ACC112 (cell line): ENCODE measurements at regions not wholly inside any gene's neighbourhood (a gene's known extent, or its start where the extent isn't known, plus 50 kb on each side); places are given as distances from the start of the nearest gene placed in this dataset.

ENCODE experiments used
- H2AFZ ChIP-seq: fragments of 200-600 bp; sonication (generic); one replicate; pipeline ENCODE4 v1.6.0; 2017; ENCODE audit warnings: antibody characterized with exemption, low read length; ENCODE audit not compliant: unreplicated experiment
- H3K27ac ChIP-seq: fragments of 200-600 bp; sonication (generic); 2 replicates; pipeline ENCODE4 v1.5.1; 2014; ENCODE audit warnings: low read depth, mild to moderate bottlenecking, antibody characterized with exemption, low read length, moderate library complexity
- H3K27me3 ChIP-seq: fragments of 200-600 bp; sonication (generic); 2 replicates; pipeline ENCODE4 v1.6.1; 2014; ENCODE audit warnings: mild to moderate bottlenecking, antibody characterized with exemption, low read length, moderate library complexity, mixed read lengths; ENCODE audit not compliant: insufficient read depth
- H3K36me3 ChIP-seq: fragments of 200-600 bp; sonication (generic); 2 replicates; pipeline ENCODE4 v1.6.1; 2016; ENCODE audit warnings: mild to moderate bottlenecking, antibody characterized with exemption, low read length, moderate library complexity, mixed read lengths; ENCODE audit not compliant: insufficient read depth
- H3K4me1 ChIP-seq: fragments of 200-600 bp; sonication (generic); one replicate; pipeline ENCODE4 v1.6.1; 2016; ENCODE audit warnings: low read length, mixed read lengths; ENCODE audit not compliant: insufficient read depth, unreplicated experiment, control insufficient read depth
- H3K4me3 ChIP-seq: fragments of 200-600 bp; sonication (generic); 2 replicates; pipeline ENCODE4 v1.5.1; 2014; ENCODE audit warnings: mild to moderate bottlenecking, low read depth, low read length
- H3K79me2 ChIP-seq: fragments of 200-600 bp; sonication (generic); one replicate; pipeline ENCODE4 v1.6.0; 2016; ENCODE audit warnings: low read length; ENCODE audit not compliant: control insufficient read depth, unreplicated experiment, insufficient read depth

GRCh38 chr12:19794116-19794515 is 354.8 kb downstream of the AEBP2 start:
- Histone ChIP-seq H3K4me3 (no peak overlapping the region), H2AFZ (no peak overlapping the region), H3K27ac (no peak overlapping the region), H3K79me2 (no peaks in the 10 kb centered on the region), H3K27me3 (no peaks in the 10 kb centered on the region), H3K36me3 (no peaks in the 10 kb centered on the region), H3K4me1 (no peaks in the 10 kb centered on the region)

GRCh38 chr12:19799216-19799615 is 359.9 kb downstream of the AEBP2 start:
- no peaks in the 10 kb centered on the region for H3K27me3 ChIP-seq
- H3K4me1 ChIP-seq = no peaks in the 10 kb centered on the region
- no peak overlapping the region for H3K4me3 ChIP-seq
- no peak overlapping the region for H3K27ac ChIP-seq
- H2AFZ ChIP-seq = no peak overlapping the region
- no peaks in the 10 kb centered on the region for H3K79me2 ChIP-seq
- no peaks in the 10 kb centered on the region for H3K36me3 ChIP-seq

GRCh38 chr12:19799895-19800602 is 360.8 kb downstream of the AEBP2 start:
- no peaks in the 10 kb centered on the region for H3K4me1 ChIP-seq
- no peaks in the 10 kb centered on the region for H3K27me3 ChIP-seq
- no peaks in the 10 kb centered on the region for H3K79me2 ChIP-seq
- no peak overlapping the region for H3K4me3 ChIP-seq
- H3K36me3 ChIP-seq = no peaks in the 10 kb centered on the region
- H3K27ac ChIP-seq = no peak overlapping the region
- no peak overlapping the region for H2AFZ ChIP-seq

DNA sequence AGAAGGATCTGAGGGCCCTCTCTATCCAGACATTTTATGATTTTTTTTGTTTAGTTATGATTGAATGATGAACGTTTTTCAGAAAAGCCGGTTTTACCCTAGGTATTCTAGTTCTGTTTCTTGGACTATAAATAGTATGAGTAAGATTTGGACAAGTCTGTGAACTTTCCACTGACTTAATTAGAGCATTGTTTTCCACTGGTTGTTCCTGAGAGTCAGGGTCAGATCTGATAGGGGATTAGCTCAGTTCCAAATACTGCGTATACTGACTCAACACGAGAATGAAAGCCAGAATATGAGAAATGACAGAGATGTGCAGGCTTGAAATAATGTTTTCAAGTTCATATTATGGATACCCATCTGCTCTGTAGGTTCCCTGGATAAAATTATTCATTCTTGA is 361.6 kb downstream of the AEBP2 start:
- Histone ChIP-seq H3K27ac (no peak overlapping the region), H2AFZ (no peak overlapping the region)

DNA sequence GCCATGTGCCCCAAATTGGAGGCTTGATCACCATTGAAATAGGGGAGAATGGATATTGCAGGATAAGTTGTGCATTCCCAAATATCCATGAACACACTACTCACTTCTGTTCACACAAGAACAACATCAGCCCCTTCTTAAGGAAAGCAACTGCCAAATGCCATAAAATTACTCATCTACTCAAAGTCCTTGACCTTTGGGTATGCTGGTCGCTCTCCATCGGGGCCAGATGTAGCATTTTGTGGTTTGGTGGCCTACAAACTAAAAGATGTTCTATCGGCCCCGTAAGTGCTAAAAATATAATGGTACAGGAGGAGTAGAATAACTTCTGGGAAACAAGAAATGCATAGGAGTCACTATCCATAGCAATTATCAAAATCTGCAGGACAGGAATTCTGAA is 362.6 kb downstream of the AEBP2 start:
- Histone ChIP-seq H3K36me3 (no peaks in the 10 kb centered on the region), H2AFZ (no peak overlapping the region), H3K79me2 (no peaks in the 10 kb centered on the region), H3K27ac (no peak overlapping the region), H3K4me1 (no peaks in the 10 kb centered on the region), H3K4me3 (no peak overlapping the region), H3K27me3 (no peaks in the 10 kb centered on the region)

More for the DNA sequence above, 361.6 kb downstream of the AEBP2 start:
- Histone ChIP-seq H3K36me3 (no peaks in the 10 kb centered on the region), H3K79me2 (no peaks in the 10 kb centered on the region), H3K4me1 (no peaks in the 10 kb centered on the region), H3K4me3 (no peak overlapping the region), H3K27me3 (no peaks in the 10 kb centered on the region)

DNA sequence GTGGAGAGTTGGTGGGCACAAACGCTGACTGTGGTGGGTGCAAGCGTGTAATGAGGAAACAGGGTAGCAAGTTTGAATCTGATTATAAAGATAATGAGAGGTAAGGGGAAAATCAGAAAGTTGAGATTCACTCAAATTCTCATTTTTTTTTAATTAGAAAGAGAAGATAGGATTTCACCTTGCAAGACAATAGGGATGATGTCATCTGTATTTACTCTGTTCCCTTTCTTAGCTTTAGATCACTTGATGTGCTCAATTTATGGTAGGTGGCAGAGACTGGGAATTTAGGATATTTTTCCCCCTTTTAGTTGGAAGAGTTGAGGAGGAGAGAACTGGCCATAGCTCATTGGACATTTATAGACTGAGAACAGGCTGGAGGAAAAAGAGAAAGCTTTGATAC is 363.6 kb downstream of the AEBP2 start:
- no peaks in the 10 kb centered on the region for H3K79me2 ChIP-seq
- no peak overlapping the region for H2AFZ ChIP-seq
- no peak overlapping the region for H3K4me3 ChIP-seq
- H3K27ac ChIP-seq = no peak overlapping the region
- no peaks in the 10 kb centered on the region for H3K27me3 ChIP-seq
- H3K4me1 ChIP-seq = no peaks in the 10 kb centered on the region
- no peaks in the 10 kb centered on the region for H3K36me3 ChIP-seq

- Histone ChIP-seq H3K27ac (no peak overlapping the region), H3K4me1 (no peaks in the 10 kb centered on the region), H3K79me2 (no peaks in the 10 kb centered on the region), H3K27me3 (no peaks in the 10 kb centered on the region), H3K36me3 (no peaks in the 10 kb centered on the region), H3K4me3 (no peak overlapping the region), H2AFZ (no peak overlapping the region)
Observed at GRCh38 chr12:19804737-19805136, 365.4 kb downstream of the AEBP2 start.

DNA sequence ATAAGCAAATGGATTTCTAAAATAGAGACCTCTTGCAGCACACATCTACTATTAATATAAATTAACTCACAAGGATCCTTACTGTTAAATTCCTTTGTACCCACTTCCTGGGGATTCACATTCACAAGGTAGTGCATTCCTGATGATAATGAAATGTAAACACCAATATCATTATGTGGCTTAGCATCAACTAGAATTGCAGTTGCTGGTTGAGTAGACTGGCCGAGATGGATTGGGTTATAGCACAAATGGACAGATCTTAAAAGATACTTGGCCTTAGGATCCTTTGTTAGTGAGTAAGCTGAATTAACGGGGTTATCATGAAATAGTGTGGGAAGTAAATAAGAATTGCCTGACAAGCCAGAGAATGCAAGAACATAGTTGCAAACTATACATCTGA is 369.1 kb downstream of the AEBP2 start:
- no peak overlapping the region for H3K27ac ChIP-seq
- no peak overlapping the region for H2AFZ ChIP-seq
- H3K4me1 ChIP-seq = no peaks in the 10 kb centered on the region
- H3K36me3 ChIP-seq = no peaks in the 10 kb centered on the region
- no peaks in the 10 kb centered on the region for H3K79me2 ChIP-seq
- H3K27me3 ChIP-seq = no peaks in the 10 kb centered on the region
- no peak overlapping the region for H3K4me3 ChIP-seq

GRCh38 chr12:19810213-19810612 is 370.9 kb downstream of the AEBP2 start:
- Histone ChIP-seq H3K4me3 (no peak overlapping the region), H3K36me3 (no peaks in the 10 kb centered on the region), H3K27ac (no peak overlapping the region), H3K79me2 (no peaks in the 10 kb centered on the region), H2AFZ (no peak overlapping the region), H3K4me1 (no peaks in the 10 kb centered on the region), H3K27me3 (no peaks in the 10 kb centered on the region)

- H3K27ac ChIP-seq = no peak overlapping the region
- H3K27me3 ChIP-seq = no peaks in the 10 kb centered on the region
- no peaks in the 10 kb centered on the region for H3K79me2 ChIP-seq
- no peak overlapping the region for H3K4me3 ChIP-seq
- H3K36me3 ChIP-seq = no peaks in the 10 kb centered on the region
- H2AFZ ChIP-seq = no peak overlapping the region
- no peaks in the 10 kb centered on the region for H3K4me1 ChIP-seq
Observed at GRCh38 chr12:19811922-19812321, 372.6 kb downstream of the AEBP2 start.

DNA sequence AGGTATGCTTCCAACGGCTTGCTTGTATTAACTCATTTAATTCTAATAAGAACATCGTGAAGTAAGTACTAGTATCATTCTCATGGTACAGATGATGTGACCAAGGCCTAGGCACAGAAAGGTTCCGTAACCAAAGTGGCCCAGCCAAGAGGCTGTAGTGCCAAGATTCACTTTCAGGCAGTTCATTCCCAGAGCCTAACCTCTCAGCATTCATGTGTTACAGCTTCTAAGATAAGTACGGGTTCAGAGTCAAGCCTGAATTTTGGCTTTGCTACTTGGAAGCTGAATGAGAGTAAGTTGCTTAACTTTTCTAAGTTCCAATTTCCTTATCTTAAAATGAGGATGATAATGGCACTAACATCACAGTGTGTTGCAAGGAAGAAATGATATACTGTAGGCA is 379.9 kb downstream of the AEBP2 start:
- Histone ChIP-seq H2AFZ (no peak overlapping the region), H3K4me1 (no peaks in the 10 kb centered on the region), H3K4me3 (no peak overlapping the region), H3K36me3 (no peaks in the 10 kb centered on the region), H3K27me3 (no peaks in the 10 kb centered on the region), H3K27ac (no peak overlapping the region), H3K79me2 (no peaks in the 10 kb centered on the region)
